ENCODE measurements at regions not wholly inside any gene's neighbourhood (a gene's known extent, or its start where the extent isn't known, plus 50 kb on each side); places are given as distances from the start of the nearest gene placed in this dataset.

DNA sequence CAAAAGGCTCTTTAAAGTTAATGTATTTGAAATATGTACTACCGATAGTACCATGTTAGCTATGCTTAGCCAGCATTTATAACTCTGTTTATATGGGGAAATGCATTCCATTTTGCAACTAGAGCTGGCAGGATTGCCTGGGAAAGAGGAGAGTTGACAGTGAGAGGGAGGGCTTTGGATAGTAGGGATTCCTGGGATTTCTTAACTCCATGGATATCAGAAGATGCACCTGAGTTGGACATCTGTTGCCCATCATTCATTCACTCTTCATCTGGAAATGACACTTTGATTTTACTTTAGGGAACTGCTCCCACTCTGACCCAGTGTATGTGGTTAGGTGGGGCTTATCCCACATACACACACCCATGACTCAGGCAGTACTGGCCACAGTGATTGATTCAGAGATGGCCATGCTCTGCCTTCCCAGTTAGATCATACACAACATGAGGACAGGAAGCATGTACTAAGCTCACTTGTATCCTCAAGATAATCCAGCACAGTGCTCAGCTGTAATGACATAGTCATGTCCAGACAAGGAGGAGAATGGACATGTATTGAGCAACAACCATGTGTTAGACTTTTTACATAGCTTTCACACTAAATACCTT is 248.8 kb downstream of the MREG start:
- TF ChIP-seq, protein P1, sequence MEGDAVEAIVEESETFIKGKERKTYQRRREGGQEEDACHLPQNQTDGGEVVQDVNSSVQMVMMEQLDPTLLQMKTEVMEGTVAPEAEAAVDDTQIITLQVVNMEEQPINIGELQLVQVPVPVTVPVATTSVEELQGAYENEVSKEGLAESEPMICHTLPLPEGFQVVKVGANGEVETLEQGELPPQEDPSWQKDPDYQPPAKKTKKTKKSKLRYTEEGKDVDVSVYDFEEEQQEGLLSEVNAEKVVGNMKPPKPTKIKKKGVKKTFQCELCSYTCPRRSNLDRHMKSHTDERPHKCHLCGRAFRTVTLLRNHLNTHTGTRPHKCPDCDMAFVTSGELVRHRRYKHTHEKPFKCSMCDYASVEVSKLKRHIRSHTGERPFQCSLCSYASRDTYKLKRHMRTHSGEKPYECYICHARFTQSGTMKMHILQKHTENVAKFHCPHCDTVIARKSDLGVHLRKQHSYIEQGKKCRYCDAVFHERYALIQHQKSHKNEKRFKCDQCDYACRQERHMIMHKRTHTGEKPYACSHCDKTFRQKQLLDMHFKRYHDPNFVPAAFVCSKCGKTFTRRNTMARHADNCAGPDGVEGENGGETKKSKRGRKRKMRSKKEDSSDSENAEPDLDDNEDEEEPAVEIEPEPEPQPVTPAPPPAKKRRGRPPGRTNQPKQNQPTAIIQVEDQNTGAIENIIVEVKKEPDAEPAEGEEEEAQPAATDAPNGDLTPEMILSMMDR (IDR thresholded peaks at IDR 0.05; ENCODE audit: insufficient read depth, low read length): no peak
- TF ChIP-seq, protein P2, sequence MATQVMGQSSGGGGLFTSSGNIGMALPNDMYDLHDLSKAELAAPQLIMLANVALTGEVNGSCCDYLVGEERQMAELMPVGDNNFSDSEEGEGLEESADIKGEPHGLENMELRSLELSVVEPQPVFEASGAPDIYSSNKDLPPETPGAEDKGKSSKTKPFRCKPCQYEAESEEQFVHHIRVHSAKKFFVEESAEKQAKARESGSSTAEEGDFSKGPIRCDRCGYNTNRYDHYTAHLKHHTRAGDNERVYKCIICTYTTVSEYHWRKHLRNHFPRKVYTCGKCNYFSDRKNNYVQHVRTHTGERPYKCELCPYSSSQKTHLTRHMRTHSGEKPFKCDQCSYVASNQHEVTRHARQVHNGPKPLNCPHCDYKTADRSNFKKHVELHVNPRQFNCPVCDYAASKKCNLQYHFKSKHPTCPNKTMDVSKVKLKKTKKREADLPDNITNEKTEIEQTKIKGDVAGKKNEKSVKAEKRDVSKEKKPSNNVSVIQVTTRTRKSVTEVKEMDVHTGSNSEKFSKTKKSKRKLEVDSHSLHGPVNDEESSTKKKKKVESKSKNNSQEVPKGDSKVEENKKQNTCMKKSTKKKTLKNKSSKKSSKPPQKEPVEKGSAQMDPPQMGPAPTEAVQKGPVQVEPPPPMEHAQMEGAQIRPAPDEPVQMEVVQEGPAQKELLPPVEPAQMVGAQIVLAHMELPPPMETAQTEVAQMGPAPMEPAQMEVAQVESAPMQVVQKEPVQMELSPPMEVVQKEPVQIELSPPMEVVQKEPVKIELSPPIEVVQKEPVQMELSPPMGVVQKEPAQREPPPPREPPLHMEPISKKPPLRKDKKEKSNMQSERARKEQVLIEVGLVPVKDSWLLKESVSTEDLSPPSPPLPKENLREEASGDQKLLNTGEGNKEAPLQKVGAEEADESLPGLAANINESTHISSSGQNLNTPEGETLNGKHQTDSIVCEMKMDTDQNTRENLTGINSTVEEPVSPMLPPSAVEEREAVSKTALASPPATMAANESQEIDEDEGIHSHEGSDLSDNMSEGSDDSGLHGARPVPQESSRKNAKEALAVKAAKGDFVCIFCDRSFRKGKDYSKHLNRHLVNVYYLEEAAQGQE (IDR thresholded peaks at IDR 0.05; ENCODE audit: insufficient replicate concordance, low read depth): no peak

Data from HL-60 (cell line).